ENCODE measurements at regions not wholly inside any gene's neighbourhood (a gene's known extent, or its start where the extent isn't known, plus 50 kb on each side); places are given as distances from the start of the nearest gene placed in this dataset.

GRCh38 chr3:25863011-25863415 lies 73.1 kb downstream of the OXSM start:
- no peak for TF ChIP-seq ZNF747 (CRISPR knock-in tag; IDR thresholded peaks at IDR 0.05; ENCODE audit: borderline replicate concordance)
- no peak for TF ChIP-seq ZNF737 (CRISPR knock-in tag; IDR thresholded peaks at IDR 0.05; ENCODE audit: borderline replicate concordance)
- no peak for TF ChIP-seq ZNF224 (CRISPR knock-in tag; IDR thresholded peaks at IDR 0.05)
- no peak for TF ChIP-seq GRHL1 (CRISPR knock-in tag; conservative IDR thresholded peaks at IDR 0.05)
- no peak for TF ChIP-seq FOXA3 (CRISPR knock-in tag; IDR thresholded peaks at IDR 0.05)
- TF ChIP-seq TBX3 (IDR thresholded peaks at IDR 0.05; ENCODE audit: borderline replicate concordance), result no peak
- no peak for TF ChIP-seq ISX (CRISPR knock-in tag; conservative IDR thresholded peaks at IDR 0.05)
- TF ChIP-seq CSRNP2 (CRISPR knock-in tag; conservative IDR thresholded peaks at IDR 0.05; ENCODE audit: low read depth), result no peak
- no peak for TF ChIP-seq IRF2 (CRISPR knock-in tag; IDR thresholded peaks at IDR 0.05)
- TF ChIP-seq KDM5A (IDR thresholded peaks at IDR 0.05; ENCODE audit: borderline replicate concordance, low read length), result no peak
- no peak for TF ChIP-seq PBX2 (CRISPR knock-in tag; IDR thresholded peaks at IDR 0.05)
- no peak for TF ChIP-seq ZNF296 (CRISPR knock-in tag; conservative IDR thresholded peaks at IDR 0.05)
- TF ChIP-seq ARNT (IDR thresholded peaks at IDR 0.05), result no peak
- no peak for TF ChIP-seq MLLT10 (CRISPR knock-in tag; IDR thresholded peaks at IDR 0.05)
- TF ChIP-seq ZFP36L2 (CRISPR knock-in tag; IDR thresholded peaks at IDR 0.05), result no peak
- no peak for TF ChIP-seq ZNF543 (CRISPR knock-in tag; IDR thresholded peaks at IDR 0.05)
- TF ChIP-seq HHEX (CRISPR knock-in tag; IDR thresholded peaks at IDR 0.05), result no peak
- TF ChIP-seq RBM22 (optimal IDR thresholded peaks at IDR 0.05; ENCODE audit: low read length), result no peak
- TF ChIP-seq ZNF124 (CRISPR knock-in tag; IDR thresholded peaks at IDR 0.05), result no peak
- TF ChIP-seq NR2C2 (CRISPR knock-in tag; IDR thresholded peaks at IDR 0.05; ENCODE audit: borderline replicate concordance), result no peak
- intact Hi-C loops (cut with micrococcal nuclease; ENCODE audit: unreplicated experiment), result no loop called here
- DNase-seq (ENCODE audit: low spot score) (no peak), FAIRE-seq (no peak), ATAC-seq (no peak)
- Histone ChIP-seq H3K79me2 (ENCODE audit: insufficient read depth, low read length) (no peaks in the 10 kb centered on the region), H3K27ac (ENCODE audit: extremely low read length, insufficient read depth, low read length) (no peak overlapping the region), H2AFZ (ENCODE audit: low read length) (no peak overlapping the region), H3K9me3 (ENCODE audit: low read length) (peaks cover 4% of the 10 kb centered on the region; the same call in 1 of the 2 replicates), H3K27me3 (ENCODE audit: control insufficient read depth in 1 of 2, insufficient read depth in 2 of 2, low read length in 2 of 2) (no peaks in the 10 kb centered on the region), H4K20me1 (ENCODE audit: insufficient read depth, low read length) (no peaks in the 10 kb centered on the region), H3K4me2 (ENCODE audit: low read depth, low read length) (no peak overlapping the region), H3K36me3 (replicated peaks in 1 of 2; ENCODE audit: control insufficient read depth in 1 of 2, insufficient read depth in 2 of 2, low read length in 2 of 2) (no peaks in the 10 kb centered on the region), H3K4me3 (replicated peaks in 1 of 3; ENCODE audit: insufficient read depth in 1 of 3, low read depth in 2 of 3, low read length in 3 of 3) (no peak overlapping the region), H3K9ac (ENCODE audit: insufficient read depth, low read depth, low read length) (no peak overlapping the region), H3K4me1 (ENCODE audit: insufficient read depth, low read length) (no peaks in the 10 kb centered on the region)
- no TSS peak for BruUV-seq (replicated peaks)
- ChIA-PET POLR2A (no interaction called here), CTCF (ENCODE audit: low intra/inter-chr PET ratio, low total read pairs) (no interaction called here)
- in situ Hi-C loops (cut with HindIII; ENCODE audit: extremely low pct_ligation_motif_present, low pct_unique_long_range_greater_than_20kb), result no loop called here
- 16% methylated on average over 3 of the region's 3 CpGs for WGBS (ENCODE audit: low lambda C conversion rate)

Data from HepG2 (cell line).